SK-N-SH (cell line): ENCODE measurements at regions not wholly inside any gene's neighbourhood (a gene's known extent, or its start where the extent isn't known, plus 50 kb on each side); places are given as distances from the start of the nearest gene placed in this dataset.

Experiments used
- CTCF ChIA-PET: fragments of 300-600, 350-600 bp; formaldehyde crosslinking; extraction: SDS; loops from one replicate; lab custom pipeline; 2021; lab: Yijun Ruan, JAX
- POLR2A ChIA-PET: fragments of 350-600 bp; sonication (Branson Sonifier 250); formaldehyde crosslinking; extraction: SDS; loops from one replicate; lab custom pipeline; 2020; ENCODE audit warnings: antibody characterized with exemption, inconsistent platforms; lab: Yijun Ruan, JAX
- DNase-seq: peaks from one replicate; pipeline ENCODE4 v3.0.0; 2012
- H2AFZ ChIP-seq: fragments of 200-600 bp; sonication (generic); 2 replicates; pipeline ENCODE4 v1.8.1; 2016; ENCODE audit warnings: antibody characterized with exemption, mild to moderate bottlenecking, low read depth
- H3F3A ChIP-seq: fragments of 200-600 bp; sonication (generic); replicated peaks from 2 replicates; pipeline ENCODE3; 2016; ENCODE audit warnings: antibody characterized with exemption, mild to moderate bottlenecking; ENCODE audit not compliant: insufficient read depth
- H3K27ac ChIP-seq, 2 experiments: fragments of 200-500 bp in 1 of 2; fragments of 200-600 bp in 1 of 2; sonication (Bioruptor generic) in 1 of 2; sonication (generic), shearing (Covaris generic) in 1 of 2; 2 replicates each; pipeline versions ENCODE4 v1.5.1 to v1.6.1; 2014 to 2016; ENCODE audit warnings: low read depth in 2 of 2, inconsistent platforms in 1 of 2, low read length in 1 of 2, mild to moderate bottlenecking in 1 of 2, mixed read lengths in 1 of 2
- H3K27me3 ChIP-seq: fragments of 200-600 bp; sonication (generic), shearing (Covaris generic); 2 replicates; pipeline ENCODE4 v1.6.1; 2016; ENCODE audit warnings: mixed run types; ENCODE audit not compliant: insufficient read depth
- H3K36me3 ChIP-seq, 2 experiments: fragments of 200-500 bp in 1 of 2; fragments of 200-600 bp in 1 of 2; sonication (Bioruptor generic) in 1 of 2; sonication (generic) in 1 of 2; replicated peaks in 1 of 2; 2 replicates each; pipeline versions ENCODE3 to v1.5.1; 2014 to 2016; ENCODE audit warnings: low read length in 1 of 2, mild to moderate bottlenecking in 1 of 2; ENCODE audit not compliant: insufficient read depth in 2 of 2, control insufficient read depth in 1 of 2
- H3K4me1 ChIP-seq, 2 experiments: fragments of 200-500 bp in 1 of 2; fragments of 200-600 bp in 1 of 2; sonication (Bioruptor generic) in 1 of 2; sonication (generic), shearing (Covaris generic) in 1 of 2; 2 replicates each; pipeline versions ENCODE4 v1.5.1 to v1.6.1; 2014 to 2016; ENCODE audit warnings: low read depth in 1 of 2, low read length in 1 of 2, mixed run types in 1 of 2; ENCODE audit not compliant: insufficient read depth in 2 of 2, control insufficient read depth in 1 of 2
- H3K4me2 ChIP-seq: fragments of 200-600 bp; sonication (generic), shearing (Covaris generic); 2 replicates; pipeline ENCODE4 v1.6.1; 2017; ENCODE audit warnings: mixed run types
- H3K4me3 ChIP-seq, 2 experiments: fragments of 200-500 bp in 1 of 2; fragments of 200-600 bp in 1 of 2; sonication (Bioruptor generic) in 1 of 2; sonication (generic), shearing (Covaris generic) in 1 of 2; 2 replicates each; pipeline versions ENCODE4 v1.5.1 to v1.8.1; 2014 to 2016; ENCODE audit warnings: low read depth in 2 of 2, inconsistent platforms in 1 of 2, low read length in 1 of 2, mild to moderate bottlenecking in 1 of 2, mixed read lengths in 1 of 2, moderate library complexity in 1 of 2
- H3K79me2 ChIP-seq: fragments of 200-600 bp; sonication (generic); 2 replicates; pipeline ENCODE4 v1.8.1; 2017; ENCODE audit warnings: mild to moderate bottlenecking; ENCODE audit not compliant: insufficient read depth
- H3K9ac ChIP-seq: fragments of 200-600 bp; sonication (generic); 2 replicates; pipeline ENCODE4 v1.6.1; 2017; ENCODE audit warnings: mixed run types
- H3K9me2 ChIP-seq: fragments of 200-600 bp; sonication (generic); 2 replicates; pipeline ENCODE4 v1.6.1; 2017; ENCODE audit warnings: mixed run types
- H3K9me3 ChIP-seq: fragments of 200-600 bp; sonication (generic); 2 replicates; pipeline ENCODE4 v1.6.1; 2017; ENCODE audit warnings: mixed run types, mild to moderate bottlenecking, moderate library complexity
- H4K20me1 ChIP-seq: fragments of 200-600 bp; sonication (generic); 2 replicates; pipeline ENCODE4 v1.6.1; 2017; ENCODE audit warnings: mild to moderate bottlenecking, mixed run types; ENCODE audit not compliant: insufficient read depth
- CHD2 ChIP-seq: fragments of 150-350 bp; IDR thresholded peaks from 2 replicates; pipeline ENCODE4 v1.6.1; 2018; ENCODE audit warnings: low read length; ENCODE audit not compliant: partially characterized antibody
- EP300 ChIP-seq, 2 experiments: IDR thresholded peaks; 2 replicates each; pipeline versions ENCODE4 v1.4.0 to v1.6.1; 2012; ENCODE audit warnings: borderline replicate concordance in 1 of 2, low read depth in 1 of 2, low read length in 1 of 2
- EZH2phosphoT487 ChIP-seq: fragments of 200-600 bp; sonication (generic); IDR thresholded peaks from 2 replicates; pipeline ENCODE4 v1.6.1; 2017; ENCODE audit warnings: low read depth, mixed run types, mild to moderate bottlenecking, antibody characterized with exemption, moderate library complexity, borderline replicate concordance
- FOSL2 ChIP-seq: IDR thresholded peaks from 2 replicates; pipeline ENCODE4 v1.4.0; 2012; ENCODE audit warnings: low read depth, mild to moderate bottlenecking, moderate library complexity, borderline replicate concordance
- FOXM1 ChIP-seq: IDR thresholded peaks from 2 replicates; pipeline ENCODE4 v1.4.0; 2012; ENCODE audit warnings: low read depth, mild to moderate bottlenecking
- GABPA ChIP-seq: IDR thresholded peaks from 2 replicates; pipeline ENCODE4 v1.4.0; 2012; ENCODE audit warnings: low read depth, mild to moderate bottlenecking
- GATA2 ChIP-seq: sonication (generic); formaldehyde crosslinking; IDR thresholded peaks from 2 replicates; pipeline ENCODE4 v1.5.0; 2020; ENCODE audit warnings: mild to moderate bottlenecking, missing genetic modification reagents
- JUND ChIP-seq: IDR thresholded peaks from 2 replicates; pipeline ENCODE4 v1.4.0; 2012
- MEF2A ChIP-seq: IDR thresholded peaks from 2 replicates; pipeline ENCODE4 v1.4.0; 2012; ENCODE audit warnings: low read depth, borderline replicate concordance
- MXI1 ChIP-seq: IDR thresholded peaks from 2 replicates; pipeline ENCODE4 v1.6.1; 2012; ENCODE audit warnings: mild to moderate bottlenecking, low read depth, low read length, improper control_type of control experiment
- NFIC ChIP-seq: IDR thresholded peaks from 2 replicates; pipeline ENCODE4 v1.4.0; 2012; ENCODE audit warnings: borderline replicate concordance
- POLR2AphosphoS5 ChIP-seq: IDR thresholded peaks from 2 replicates; pipeline ENCODE4 v1.6.1; 2012; ENCODE audit warnings: low read depth, low read length
- RFX5 ChIP-seq: IDR thresholded peaks from 2 replicates; pipeline ENCODE4 v1.6.1; 2012; ENCODE audit warnings: mild to moderate bottlenecking, improper control_type of control experiment, low read length
- RXRA ChIP-seq: IDR thresholded peaks from 2 replicates; pipeline ENCODE4 v1.4.0; 2012; ENCODE audit warnings: low read depth, mild to moderate bottlenecking, borderline replicate concordance
- SMC3 ChIP-seq: IDR thresholded peaks from 2 replicates; pipeline ENCODE4 v1.6.1; 2012; ENCODE audit warnings: low read depth, low read length, improper control_type of control experiment
- TCF12 ChIP-seq: IDR thresholded peaks from 2 replicates; pipeline ENCODE4 v1.4.0; 2012
- TEAD4 ChIP-seq: IDR thresholded peaks from 2 replicates; pipeline ENCODE4 v1.4.0; 2012; ENCODE audit warnings: mild to moderate bottlenecking, borderline replicate concordance; ENCODE audit not compliant: insufficient read depth
- YY1 ChIP-seq: IDR thresholded peaks from 2 replicates; pipeline ENCODE4 v1.4.0; 2012; ENCODE audit warnings: low read depth, mild to moderate bottlenecking
- WGBS: methylation state at CpG from one replicate; pipeline ENCODE4 v1.1.6; 2017; ENCODE audit warnings: low lambda C conversion rate; 5-methylcytosine and 5-hydroxymethylcytosine counted together
- TF ChIP-seq, protein P1 (sequence below): IDR thresholded peaks from 2 replicates; pipeline ENCODE4; 2012
- TF ChIP-seq, protein P2 (sequence below): IDR thresholded peaks from 2 replicates; pipeline ENCODE4 v1.4.0; 2012; ENCODE audit warnings: low read depth
- TF ChIP-seq, protein P3 (sequence below): IDR thresholded peaks from 2 replicates; pipeline ENCODE4 v1.4.0; 2012; ENCODE audit warnings: low read depth, borderline replicate concordance
- TF ChIP-seq, protein P4 (sequence below): IDR thresholded peaks from 2 replicates; pipeline ENCODE4 v1.4.0; 2012; ENCODE audit warnings: low read depth, borderline replicate concordance
- TF ChIP-seq, protein P5 (sequence below): fragments of 150-350 bp; IDR thresholded peaks from 2 replicates; pipeline ENCODE4 v1.6.1; 2017; ENCODE audit warnings: antibody characterized with exemption, low read length, low read depth, borderline replicate concordance

DNA sequence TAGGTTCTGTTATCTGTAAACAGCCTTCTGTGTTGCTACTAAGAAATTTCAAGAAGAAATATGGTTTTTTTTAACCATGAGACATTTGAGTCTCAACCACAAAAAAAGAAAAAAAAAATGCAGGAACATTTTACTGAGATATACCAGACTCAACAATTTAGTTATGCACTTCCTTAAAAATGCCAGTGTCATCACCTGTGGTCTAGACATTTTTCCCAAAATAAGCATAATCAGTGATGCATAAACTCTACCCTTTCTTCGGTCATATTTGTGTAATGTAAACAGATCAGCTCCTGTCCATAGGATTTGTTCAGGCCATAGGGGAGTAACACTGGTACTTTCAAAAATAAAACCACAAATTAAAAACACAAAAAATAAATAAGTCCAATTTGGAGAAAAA lies 122.6 kb upstream of the TNFSF4 start:
- H2AFZ ChIP-seq: no peak overlapping the region
- H4K20me1 ChIP-seq: no peaks in the 10 kb centered on the region
- POLR2A ChIA-PET: no interaction called here
- peak overlapping the region; percentile 46 to 72 for H3K27ac ChIP-seq
- H3K79me2 ChIP-seq: no peaks in the 10 kb centered on the region
- CTCF ChIA-PET: no interaction called here
- H3K4me3 ChIP-seq: no peak overlapping the region
- H3K9me3 ChIP-seq: no peaks in the 10 kb centered on the region; the same call in 1 of the 2 replicates
- DNase-seq: no peak
- WGBS: 13% methylated on average over 1 of the region's 1 CpG
- H3K36me3 ChIP-seq: no peaks in the 10 kb centered on the region
- H3K9me2 ChIP-seq: no peaks in the 10 kb centered on the region
- no peak overlapping the region for H3K4me2 ChIP-seq
- H3K4me1 ChIP-seq: peaks cover 0 to 12% of the 10 kb centered on the region in 2 experiments; a peak in 2 of 4 replicates
- TF ChIP-seq EP300 (IDR thresholded peaks at IDR 0.05; ENCODE audit: borderline replicate concordance in 1 of 2, low read depth in 1 of 2, low read length in 1 of 2) (peak in 1 of 2 experiments; percentile 84; a peak in 2 of 4 replicates), RFX5 (no peak), EZH2phosphoT487 (no peak), CHD2 (no peak), FOXM1 (peak; percentile 57; the same call in 1 of the 2 replicates), GATA2 (no peak), FOSL2 (peak; percentile 17; the same call in 1 of the 2 replicates), MXI1 (no peak), TEAD4 (peak; percentile 61; the same call in 1 of the 2 replicates), TCF12 (peak; percentile 90), POLR2AphosphoS5 (peak; percentile 33; the same call in 1 of the 2 replicates), JUND (peak; percentile 50), MEF2A (peak; percentile 63; the same call in 1 of the 2 replicates), NFIC (peak; percentile 57; the same call in 1 of the 2 replicates), SMC3 (no peak), YY1 (no peak), RXRA (peak; percentile 41; the same call in 1 of the 2 replicates), GABPA (no peak)
- TF ChIP-seq, protein P1, sequence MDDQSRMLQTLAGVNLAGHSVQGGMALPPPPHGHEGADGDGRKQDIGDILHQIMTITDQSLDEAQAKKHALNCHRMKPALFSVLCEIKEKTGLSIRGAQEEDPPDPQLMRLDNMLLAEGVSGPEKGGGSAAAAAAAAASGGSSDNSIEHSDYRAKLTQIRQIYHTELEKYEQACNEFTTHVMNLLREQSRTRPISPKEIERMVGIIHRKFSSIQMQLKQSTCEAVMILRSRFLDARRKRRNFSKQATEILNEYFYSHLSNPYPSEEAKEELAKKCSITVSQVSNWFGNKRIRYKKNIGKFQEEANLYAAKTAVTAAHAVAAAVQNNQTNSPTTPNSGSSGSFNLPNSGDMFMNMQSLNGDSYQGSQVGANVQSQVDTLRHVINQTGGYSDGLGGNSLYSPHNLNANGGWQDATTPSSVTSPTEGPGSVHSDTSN: peak; percentile 75
- TF ChIP-seq, protein P2, sequence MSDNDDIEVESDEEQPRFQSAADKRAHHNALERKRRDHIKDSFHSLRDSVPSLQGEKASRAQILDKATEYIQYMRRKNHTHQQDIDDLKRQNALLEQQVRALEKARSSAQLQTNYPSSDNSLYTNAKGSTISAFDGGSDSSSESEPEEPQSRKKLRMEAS: no peak
- TF ChIP-seq, protein P3, sequence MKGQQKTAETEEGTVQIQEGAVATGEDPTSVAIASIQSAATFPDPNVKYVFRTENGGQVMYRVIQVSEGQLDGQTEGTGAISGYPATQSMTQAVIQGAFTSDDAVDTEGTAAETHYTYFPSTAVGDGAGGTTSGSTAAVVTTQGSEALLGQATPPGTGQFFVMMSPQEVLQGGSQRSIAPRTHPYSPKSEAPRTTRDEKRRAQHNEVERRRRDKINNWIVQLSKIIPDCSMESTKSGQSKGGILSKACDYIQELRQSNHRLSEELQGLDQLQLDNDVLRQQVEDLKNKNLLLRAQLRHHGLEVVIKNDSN: no peak
- TF ChIP-seq, protein P4, sequence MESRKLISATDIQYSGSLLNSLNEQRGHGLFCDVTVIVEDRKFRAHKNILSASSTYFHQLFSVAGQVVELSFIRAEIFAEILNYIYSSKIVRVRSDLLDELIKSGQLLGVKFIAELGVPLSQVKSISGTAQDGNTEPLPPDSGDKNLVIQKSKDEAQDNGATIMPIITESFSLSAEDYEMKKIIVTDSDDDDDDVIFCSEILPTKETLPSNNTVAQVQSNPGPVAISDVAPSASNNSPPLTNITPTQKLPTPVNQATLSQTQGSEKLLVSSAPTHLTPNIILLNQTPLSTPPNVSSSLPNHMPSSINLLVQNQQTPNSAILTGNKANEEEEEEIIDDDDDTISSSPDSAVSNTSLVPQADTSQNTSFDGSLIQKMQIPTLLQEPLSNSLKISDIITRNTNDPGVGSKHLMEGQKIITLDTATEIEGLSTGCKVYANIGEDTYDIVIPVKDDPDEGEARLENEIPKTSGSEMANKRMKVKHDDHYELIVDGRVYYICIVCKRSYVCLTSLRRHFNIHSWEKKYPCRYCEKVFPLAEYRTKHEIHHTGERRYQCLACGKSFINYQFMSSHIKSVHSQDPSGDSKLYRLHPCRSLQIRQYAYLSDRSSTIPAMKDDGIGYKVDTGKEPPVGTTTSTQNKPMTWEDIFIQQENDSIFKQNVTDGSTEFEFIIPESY: no peak
- TF ChIP-seq, protein P5, sequence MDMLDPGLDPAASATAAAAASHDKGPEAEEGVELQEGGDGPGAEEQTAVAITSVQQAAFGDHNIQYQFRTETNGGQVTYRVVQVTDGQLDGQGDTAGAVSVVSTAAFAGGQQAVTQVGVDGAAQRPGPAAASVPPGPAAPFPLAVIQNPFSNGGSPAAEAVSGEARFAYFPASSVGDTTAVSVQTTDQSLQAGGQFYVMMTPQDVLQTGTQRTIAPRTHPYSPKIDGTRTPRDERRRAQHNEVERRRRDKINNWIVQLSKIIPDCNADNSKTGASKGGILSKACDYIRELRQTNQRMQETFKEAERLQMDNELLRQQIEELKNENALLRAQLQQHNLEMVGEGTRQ: no peak
- no peaks in the 10 kb centered on the region for H3K27me3 ChIP-seq
- H3F3A ChIP-seq: peaks cover 8% of the 10 kb centered on the region
- no peak overlapping the region for H3K9ac ChIP-seq
